Superior temporal gyrus (tissue), 1 donor: ENCODE measurements at regions not wholly inside any gene's neighbourhood (a gene's known extent, or its start where the extent isn't known, plus 50 kb on each side); places are given as distances from the start of the nearest gene placed in this dataset.

ENCODE experiments used
- DNase-seq: peaks from one replicate; pipeline ENCODE4 v3.0.0-alpha.2; 2016; ENCODE audit errors: extremely low spot score

DNA sequence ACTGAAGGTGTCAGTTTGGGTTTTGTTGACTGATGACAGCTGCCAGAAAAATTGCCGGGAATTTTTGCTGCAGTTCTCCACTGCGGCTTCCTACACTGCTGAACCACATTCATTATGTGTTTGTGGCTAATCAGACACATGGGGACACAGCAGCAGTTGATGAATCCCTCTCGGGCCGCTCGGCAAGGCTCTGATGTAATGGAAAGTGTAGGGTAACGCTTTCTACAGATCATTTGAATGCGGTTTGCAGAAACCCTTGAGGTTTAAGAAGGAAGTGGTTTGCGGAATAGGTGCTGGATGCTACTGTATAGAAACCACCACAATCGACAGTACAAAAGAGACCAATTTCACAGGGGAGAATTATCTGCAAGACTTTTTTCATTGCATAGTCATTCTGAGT is 138.7 kb upstream of the SASH1 start:
- DNase-seq = no peak

DNA sequence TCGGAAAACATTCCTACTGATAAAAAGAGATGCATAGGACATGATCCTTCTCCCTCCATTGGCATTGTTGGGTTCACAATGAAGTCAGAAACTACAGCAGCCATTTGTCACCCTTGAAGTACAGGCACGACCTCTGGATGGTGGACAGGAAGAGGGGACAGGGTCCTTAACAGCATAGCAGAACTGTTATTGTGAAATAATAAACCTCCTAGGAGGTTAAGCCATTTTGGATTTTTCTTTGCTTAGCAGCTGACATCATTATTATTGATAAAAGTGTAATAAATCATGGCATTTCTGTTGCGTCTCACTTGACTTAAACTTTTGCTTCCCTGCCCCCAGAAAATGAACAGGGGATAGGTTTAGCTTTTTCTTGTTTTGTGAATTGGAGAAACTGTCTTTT is 134.3 kb upstream of the SASH1 start:
- no peak for DNase-seq

DNA sequence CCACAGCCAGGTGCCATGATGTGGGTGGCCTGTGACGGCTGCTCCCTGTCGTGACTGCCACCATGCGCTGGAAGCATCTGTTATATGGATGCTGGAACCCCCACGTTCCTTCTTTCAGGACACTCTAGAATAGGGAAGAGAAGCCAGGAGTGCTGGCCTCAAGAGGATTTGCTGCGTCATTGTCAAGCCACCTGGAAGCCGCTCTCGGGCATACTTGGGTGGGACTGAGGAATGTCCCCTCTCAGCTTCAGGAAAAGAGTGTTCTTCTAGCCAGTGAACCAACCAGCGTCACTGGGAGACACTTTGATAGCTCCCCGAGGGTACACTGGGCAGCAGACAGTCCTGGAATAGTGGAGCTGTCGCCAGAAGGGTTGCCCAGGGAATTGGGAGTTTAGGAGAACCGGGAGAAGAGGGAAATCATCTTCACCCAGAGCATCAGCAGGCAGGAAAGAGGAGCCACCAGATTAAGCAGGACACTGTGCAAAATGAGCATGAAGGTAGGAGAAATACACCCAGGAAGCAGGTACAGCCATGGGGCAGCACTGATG is 130.8 kb upstream of the SASH1 start:
- DNase-seq = no peak

DNA sequence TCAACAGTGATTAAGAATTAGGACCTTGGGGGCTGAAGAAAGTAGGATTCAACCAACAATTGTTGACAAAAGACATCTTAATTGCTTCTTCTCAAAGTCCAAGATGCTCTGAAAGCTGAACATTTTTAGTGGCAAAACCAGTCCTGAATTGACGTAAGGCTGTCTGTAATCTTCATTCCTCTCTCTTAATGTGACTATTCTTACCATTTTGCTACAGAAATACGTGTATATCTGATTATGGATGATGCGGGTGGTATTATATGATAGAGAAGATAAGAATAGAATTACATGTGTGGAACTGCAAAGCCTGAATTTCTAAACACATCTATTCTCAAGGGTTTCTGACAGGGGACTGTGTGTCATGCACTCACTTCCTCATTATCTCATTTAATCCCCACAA is 130.3 kb upstream of the SASH1 start:
- DNase-seq = no peak

DNA sequence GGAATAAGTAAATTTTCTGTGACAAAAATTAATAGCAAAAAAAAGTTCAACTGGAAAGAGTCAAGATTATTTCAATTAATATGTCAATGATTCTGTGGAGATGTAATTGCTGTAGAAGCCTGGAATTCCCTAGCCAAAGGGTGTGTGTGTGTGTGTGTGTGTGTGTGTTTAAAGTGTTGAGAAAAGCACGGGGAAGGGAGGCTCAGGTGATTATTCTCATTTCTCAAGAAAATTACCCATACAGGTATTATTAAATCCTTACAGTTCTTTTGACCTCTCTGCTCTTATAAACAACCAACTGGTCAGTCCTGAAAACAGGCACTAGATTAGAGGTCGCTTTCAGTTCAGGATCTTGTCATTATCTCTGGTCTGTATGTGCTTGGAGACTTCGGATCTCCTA is 129.3 kb upstream of the SASH1 start:
- DNase-seq = no peak

DNA sequence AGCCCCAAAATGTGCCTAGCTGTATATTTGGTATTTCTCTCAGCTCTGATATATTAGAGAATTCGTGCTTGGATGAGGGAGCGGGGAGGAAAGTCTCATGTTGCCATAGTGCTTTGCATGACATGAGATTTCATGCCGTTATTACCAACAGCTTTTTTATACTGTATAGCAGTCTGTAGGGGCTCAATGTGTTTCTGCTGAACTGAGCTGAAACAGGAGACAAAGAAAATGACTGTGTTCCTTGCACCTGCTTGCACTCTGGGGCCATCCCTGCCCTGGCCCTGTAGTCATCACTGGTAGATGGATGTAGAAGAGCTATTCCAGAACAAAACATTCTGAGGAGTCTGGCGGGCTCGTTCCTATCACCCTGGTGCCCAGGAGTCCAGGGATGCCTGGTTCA is 128.0 kb upstream of the SASH1 start:
- DNase-seq = no peak

DNA sequence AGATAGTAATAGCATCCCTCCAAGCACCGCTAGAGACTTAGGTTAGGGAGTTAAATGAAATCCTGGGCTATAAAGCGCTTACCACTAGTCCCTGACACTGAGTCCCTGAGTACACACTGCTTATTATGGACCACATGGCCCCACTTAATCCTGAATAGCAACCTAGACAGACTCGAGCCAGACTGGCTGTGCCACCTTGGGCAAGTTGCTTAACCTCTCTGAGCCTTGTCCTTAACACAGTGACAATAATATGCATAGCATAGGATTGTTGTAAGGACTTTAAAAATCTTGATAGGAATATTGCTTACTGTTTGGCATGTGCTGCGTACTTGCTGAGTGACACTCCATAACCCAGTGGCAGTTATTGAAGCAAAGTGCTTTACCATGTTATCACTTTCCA is 125.6 kb upstream of the SASH1 start:
- DNase-seq = no peak

DNA sequence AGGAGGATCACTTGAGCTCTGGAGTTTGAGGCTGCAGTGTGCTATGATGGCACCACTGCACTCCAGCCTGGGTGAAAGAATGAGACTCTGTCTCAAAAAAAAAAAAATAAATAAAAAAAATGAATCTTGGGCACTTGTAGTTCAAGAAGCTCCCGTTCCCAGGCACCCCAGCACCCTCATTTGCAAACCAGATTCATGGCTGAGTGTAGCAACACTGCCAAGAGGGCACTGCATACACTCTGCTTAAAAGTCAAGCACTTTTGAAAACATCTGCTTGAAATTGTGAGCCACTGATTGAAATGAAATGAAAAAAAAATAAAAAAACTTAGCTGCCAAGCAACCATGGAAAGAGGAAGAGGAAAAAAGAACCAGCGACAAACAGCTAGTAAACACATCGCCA is 124.7 kb upstream of the SASH1 start:
- DNase-seq = no peak

DNA sequence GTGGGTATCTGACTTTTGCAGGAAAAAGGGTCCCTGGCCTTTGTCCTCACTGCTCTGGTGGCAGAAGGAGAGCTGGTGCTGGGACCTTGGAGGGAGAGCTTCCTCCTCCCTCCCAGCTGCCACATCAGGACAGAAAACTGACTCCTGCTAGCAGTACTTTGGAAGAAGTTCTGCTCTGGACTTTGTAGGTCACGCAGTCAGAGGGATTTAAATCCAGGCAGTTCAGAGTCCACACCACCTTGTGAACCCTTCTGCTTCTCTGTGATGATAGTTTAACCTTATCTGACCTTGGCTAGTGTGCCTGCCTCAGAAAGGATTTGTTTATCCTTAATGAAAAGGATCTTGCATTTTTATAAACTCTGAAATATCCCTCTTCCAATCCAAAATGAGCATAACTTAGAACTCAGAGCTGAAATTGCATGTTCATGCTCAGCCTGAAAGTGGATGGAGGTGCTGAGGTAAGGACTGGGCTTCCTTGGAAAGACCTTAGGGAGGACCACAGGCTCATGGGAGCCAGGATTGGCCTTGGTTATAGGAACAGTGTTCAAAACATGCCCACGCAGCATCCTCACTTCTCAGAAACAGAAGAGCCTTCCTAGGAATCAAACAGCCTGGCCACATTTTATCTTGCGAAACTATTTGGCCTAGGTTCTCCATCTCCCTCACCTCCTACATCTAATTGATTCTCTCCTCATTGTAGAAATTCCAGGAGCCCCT is 123.9 kb upstream of the SASH1 start:
- DNase-seq = no peak

DNA sequence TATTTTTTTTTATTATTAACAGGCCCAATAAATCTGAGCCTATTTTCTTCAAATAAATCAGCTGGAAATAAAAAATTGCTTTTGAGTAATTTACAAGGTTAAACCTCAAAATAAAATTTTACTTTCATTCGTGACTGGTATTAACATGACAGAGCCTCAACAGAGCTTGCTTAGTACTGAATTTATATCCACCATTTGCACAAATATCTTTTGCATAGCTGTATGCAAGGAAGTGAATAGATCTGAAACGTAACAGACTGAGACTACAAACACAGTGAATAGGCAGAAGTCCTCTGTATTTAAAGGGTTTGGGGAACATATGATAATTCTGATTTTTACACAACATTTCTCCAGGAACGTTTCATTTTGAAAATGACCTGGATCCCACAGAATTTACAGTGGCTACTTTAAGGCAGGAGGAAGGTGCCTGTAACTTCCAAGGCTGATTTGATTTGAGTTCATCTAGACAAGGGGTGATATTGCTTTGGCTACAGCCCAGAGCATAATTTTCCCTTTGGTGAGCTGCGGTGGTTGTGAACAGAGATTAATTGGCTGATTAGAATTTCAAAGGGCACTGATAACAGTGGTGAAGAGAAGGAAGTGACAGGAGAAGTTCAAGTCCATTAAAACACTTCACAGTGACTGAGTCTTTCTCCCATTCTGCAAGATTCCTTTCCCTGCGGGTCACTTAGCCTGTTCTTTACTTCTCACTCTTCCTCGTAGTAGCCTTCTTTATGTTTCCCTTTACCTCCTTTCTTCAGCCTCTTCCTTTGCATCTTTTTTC is 121.2 kb upstream of the SASH1 start:
- no peak for DNase-seq

DNA sequence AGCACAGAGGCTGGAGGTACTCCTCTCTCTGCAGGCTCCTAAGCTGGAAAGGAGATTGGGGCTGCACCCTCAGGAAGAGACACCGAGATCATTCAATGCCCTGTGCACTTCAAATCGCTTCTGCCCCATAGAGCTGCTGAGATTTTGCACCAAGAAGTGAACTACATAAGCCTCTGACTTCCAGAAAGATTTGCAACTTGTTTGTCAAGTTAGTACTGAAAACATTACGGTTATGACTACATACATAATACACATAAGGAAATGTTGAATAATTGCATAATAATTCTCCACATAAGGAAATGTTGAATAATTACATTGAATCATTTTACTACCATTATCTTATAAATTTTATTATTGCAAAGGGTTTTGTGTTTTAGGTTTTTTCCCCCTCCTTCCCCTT is 120.3 kb upstream of the SASH1 start:
- DNase-seq = no peak

DNA sequence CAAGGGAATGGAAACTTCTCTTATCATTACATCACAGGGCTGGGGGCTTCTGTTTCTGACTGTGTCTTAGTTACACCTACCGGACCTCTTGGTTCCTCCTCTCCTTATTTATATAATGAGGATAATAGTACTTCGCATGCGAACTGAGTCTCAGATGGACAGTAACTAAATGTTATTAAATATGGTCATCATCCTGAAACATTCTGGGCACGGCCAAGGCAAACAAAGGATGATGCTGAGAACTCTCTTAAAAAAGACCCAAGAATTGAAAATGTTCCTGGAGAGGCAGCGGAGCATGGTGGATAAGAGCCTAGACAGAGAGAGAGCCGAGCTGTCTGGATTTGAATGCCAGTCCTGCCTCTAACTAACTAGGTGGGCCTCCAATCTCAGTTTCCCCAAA is 119.8 kb upstream of the SASH1 start:
- no peak for DNase-seq

DNA sequence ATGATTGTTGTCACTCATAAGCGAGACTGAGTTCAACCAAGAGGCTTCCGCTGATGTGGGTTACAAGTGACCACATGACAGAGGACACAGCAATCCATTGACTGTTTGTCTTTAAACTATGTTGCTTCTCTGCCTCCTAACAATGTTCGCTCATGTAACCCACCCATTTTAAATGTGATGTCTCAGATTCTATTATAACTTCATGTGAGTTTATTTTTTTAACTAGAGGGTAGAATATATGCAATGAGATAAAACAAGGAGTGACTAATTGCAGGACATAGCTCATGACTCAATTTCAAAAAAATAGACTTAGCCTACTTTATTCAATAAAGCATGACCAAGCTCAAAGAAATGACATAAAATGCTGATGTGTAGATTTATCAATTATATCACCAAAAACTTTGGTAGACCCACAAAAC is 119.2 kb upstream of the SASH1 start:
- DNase-seq = peak; percentile 74

DNA sequence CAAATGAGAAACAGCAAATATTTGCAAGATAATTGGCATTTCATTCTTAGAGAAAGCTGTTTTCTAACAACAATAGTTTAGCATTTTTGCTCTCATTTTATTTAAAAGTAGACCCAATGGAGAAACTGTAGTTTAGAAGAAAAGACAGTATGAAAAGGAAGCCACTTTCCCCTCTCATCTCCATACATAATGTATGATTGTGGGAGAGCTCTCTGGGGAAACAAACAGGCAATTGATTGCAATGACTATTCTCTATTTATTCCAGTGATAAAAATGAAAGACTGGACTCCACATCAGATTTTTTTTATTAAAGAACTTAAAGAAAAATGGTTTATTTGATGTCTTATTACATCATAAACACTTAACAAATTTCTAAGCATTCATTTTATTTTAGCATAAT is 116.8 kb upstream of the SASH1 start:
- DNase-seq = peak; percentile 82

DNA sequence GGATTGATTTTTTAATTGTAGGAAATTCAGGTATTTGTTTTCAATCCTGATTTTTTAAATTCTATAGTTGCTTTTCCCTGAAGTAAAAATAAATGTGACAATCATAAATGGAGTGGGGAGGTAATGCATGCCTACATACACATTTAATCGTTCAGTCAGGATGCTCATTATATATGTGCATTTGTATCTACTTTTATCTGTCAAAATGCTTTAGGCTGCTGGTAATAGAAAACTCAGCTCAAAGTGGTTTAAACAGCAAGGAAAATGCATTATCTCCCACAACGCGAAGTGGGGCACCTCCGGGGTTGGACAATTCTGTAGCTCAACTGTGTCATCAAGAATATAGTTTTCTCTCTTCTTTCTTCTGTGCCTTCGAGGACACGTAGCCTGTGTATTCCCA is 116.4 kb upstream of the SASH1 start:
- DNase-seq = no peak

DNA sequence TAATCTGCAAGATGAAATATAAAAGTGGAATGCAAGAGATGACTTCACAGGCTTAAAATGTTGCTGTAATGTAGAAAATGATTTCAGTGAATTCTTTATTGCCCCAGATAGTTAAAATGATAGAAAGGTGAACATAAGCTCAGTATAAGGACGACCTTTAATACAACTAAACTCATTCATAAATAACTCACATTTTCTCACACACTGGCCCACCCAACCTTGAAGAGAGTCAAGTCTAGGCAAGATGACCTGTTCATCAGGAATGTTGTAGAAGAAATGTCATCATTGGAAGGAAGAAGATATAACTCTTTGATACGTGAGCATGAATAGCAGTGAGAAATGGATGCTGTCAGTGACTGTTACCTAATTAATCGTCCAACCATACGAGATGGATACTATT is 111.1 kb upstream of the SASH1 start:
- no peak for DNase-seq

DNA sequence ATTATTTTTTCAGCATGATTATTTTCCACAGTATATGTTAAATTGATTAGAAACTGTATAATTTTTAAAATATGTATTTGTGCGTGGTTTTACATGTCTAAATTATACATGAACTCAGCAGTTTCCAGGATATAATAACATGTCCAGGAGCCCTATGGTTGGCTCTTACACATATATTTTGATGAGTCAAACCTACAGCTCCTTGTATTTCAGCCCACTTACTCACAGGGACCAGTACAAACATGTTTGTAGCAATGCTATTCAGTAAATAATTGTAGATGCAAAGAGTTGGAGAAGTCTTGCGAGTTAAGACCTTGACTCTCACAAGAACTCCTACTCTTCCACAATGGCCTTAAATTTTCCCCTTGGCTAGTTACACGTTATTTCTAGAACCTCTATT is 107.2 kb upstream of the SASH1 start:
- no peak for DNase-seq

DNA sequence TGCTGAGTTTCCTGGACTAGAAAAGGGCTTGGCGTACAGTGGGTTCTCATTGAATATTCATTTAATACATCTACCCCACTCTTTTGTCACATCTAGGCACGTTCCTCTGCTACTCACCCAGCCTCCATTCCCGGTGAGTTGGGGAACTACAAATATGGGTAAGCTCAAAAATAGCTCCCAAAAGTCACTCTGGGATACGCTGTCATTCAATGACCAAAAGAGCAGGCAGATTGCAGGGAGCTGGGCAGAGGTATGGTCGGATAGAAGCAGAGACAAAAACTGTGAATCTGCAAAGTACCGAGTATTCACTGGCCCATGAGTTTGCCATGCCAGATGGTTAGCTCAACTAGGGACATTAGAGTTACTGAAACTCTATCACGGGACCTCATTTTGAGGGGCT is 103.9 kb upstream of the SASH1 start:
- no peak for DNase-seq

DNA sequence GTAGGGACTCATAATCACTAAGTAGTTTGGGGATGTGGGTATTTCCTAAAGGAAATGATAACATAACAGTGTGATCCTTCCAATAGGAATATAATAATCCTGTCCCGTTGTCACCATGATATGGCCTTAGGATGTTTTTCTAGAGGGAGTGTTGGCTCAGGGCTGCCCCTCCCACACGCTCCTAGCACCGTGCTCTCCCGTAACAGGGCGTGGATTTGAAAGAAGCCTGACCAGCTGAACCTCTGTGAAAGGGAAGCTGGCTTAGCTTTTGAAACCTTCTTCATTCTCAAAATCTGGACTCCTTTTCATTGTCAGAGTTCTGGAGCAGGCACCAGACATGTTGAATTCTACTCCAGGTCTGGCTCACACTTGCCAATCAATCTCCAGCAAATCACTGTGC is 103.4 kb upstream of the SASH1 start:
- no peak for DNase-seq

DNA sequence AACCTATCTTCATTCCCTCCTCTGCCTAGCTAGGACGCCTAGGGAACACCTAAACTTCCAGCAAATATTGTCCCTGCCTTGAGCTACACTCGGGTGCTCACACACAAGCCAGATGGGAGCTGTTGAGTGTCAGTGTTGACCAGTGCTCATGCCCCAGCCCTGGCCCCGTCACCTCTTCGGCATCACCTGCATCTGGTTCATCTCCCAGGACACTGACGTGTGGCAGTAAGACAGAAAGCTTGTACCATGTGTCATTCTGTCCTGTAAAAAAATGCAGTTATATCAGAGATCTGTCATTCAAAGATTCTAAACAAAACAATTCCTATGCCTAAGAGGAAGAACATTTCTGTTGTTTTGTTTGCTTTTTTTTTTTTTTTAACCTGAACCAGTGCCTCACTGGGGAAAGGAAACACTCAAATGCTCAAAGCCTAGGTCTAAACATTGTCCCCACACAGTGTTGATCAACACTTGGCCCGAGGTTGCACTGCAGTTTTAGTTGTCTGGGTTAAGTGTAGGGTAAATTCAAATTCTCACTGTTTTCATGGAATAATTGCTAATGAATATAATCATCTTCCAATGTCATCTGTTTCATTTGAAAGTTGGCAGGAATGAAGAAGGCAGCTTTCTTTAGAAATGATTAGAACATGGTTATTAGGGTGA is 102.7 kb upstream of the SASH1 start:
- DNase-seq = no peak

DNA sequence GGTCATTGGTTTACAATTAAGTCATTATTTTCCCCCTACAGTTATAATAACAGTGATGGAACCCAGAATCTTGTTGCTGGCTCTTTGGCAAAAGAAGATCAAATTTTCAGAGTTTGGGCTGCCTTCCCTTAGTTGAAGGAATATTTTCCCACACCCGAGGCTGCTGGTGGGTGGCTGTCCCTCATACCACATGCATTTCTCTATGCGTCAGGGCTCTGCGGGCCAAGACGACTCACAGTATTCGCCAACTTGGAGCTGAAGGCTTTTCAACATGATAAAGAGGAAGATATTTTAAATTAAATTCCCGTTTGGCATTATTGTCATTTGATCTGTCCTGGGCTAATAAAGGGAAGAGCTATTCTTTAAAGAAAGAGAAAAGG is 102.2 kb upstream of the SASH1 start:
- no peak for DNase-seq

DNA sequence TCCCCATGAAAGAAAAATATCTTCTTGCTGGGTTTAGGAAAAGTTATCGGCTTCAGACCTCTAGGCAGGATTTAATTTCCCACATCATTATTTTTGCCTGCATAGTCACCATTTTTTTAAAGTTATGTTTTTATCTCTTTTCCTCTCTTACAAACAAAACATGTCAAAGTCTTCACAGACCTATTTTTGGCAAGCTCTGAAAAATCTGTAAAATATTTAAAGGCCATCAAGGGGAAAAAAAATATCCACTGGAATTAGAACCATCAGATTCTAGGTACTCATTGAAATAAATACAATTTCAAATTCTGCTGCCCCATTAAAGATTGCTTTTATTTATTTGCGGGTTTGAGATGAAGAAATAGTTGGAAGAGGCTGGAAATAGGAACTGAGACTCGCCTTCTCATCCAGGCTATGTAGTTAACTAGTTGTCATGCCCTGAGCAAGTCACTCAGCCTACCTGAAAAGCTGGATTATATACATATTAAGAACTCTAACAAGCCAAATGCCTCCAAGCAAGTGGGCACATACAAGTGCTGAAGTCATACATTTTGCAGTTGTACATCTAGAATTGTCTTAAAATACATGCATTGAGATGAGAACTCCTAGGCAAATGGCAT is 101.7 kb upstream of the SASH1 start:
- no peak for DNase-seq
